ENCODE measurements at regions not wholly inside any gene's neighbourhood (a gene's known extent, or its start where the extent isn't known, plus 50 kb on each side); places are given as distances from the start of the nearest gene placed in this dataset.

- Histone ChIP-seq H3K4me3 (ENCODE audit: low read depth in 1 of 2, low read length in 2 of 2) (no peak overlapping the region), H3K9me3 (ENCODE audit: control insufficient read depth in 1 of 2, low read length in 2 of 2) (no peaks in the 10 kb centered on the region), H3K27me3 (ENCODE audit: low read depth, low read length) (no peaks in the 10 kb centered on the region), H3K27ac (ENCODE audit: low read length) (no peak overlapping the region), H3K36me3 (ENCODE audit: control insufficient read depth in 1 of 2, insufficient read depth in 2 of 2, low read length in 2 of 2) (no peaks in the 10 kb centered on the region), H3K4me1 (ENCODE audit: control insufficient read depth in 1 of 2, insufficient read depth in 2 of 2, low read length in 2 of 2) (no peaks in the 10 kb centered on the region)
Measured at GRCh38 chr2:7711167-7711566, 794.0 kb downstream of the RNF144A start.

DNA sequence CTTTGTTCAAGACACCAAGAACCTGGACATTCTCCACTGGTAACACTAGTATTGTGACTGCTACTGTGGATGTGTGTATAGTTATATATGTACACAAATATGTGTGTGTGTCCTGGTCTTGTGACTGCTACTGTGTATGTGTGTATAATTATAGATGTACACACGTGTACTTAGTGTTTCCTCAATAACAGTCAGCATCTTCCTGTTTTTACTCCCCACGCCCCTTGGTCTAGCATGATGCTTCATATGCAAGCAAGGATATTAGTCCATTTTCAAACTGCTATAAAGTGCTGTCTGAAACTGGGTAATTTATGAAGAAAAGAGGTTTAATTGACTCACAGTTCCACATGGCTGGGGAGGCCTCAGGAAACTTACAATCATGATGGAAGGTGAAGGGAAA lies 802.7 kb downstream of the RNF144A start:
- H3K36me3 ChIP-seq (ENCODE audit: control insufficient read depth in 1 of 2, insufficient read depth in 2 of 2, low read length in 2 of 2), result no peaks in the 10 kb centered on the region
- H3K27ac ChIP-seq (ENCODE audit: low read length), result no peak overlapping the region
- no peaks in the 10 kb centered on the region for H3K9me3 ChIP-seq (ENCODE audit: control insufficient read depth in 1 of 2, low read length in 2 of 2)
- H3K4me1 ChIP-seq (ENCODE audit: control insufficient read depth in 1 of 2, insufficient read depth in 2 of 2, low read length in 2 of 2), result no peaks in the 10 kb centered on the region
- H3K27me3 ChIP-seq (ENCODE audit: low read depth, low read length), result no peaks in the 10 kb centered on the region
- no peak overlapping the region for H3K4me3 ChIP-seq (ENCODE audit: low read depth in 1 of 2, low read length in 2 of 2)

GRCh38 chr2:7721413-7721995 lies 804.3 kb downstream of the RNF144A start:
- Histone ChIP-seq H3K27ac (ENCODE audit: low read length) (no peak overlapping the region), H3K4me1 (ENCODE audit: control insufficient read depth in 1 of 2, insufficient read depth in 2 of 2, low read length in 2 of 2) (peaks cover 0 to 9% of the 10 kb centered on the region in 2 donors), H3K4me3 (ENCODE audit: low read depth in 1 of 2, low read length in 2 of 2) (no peak overlapping the region), H3K9me3 (ENCODE audit: control insufficient read depth in 1 of 2, low read length in 2 of 2) (no peaks in the 10 kb centered on the region), H3K36me3 (ENCODE audit: control insufficient read depth in 1 of 2, insufficient read depth in 2 of 2, low read length in 2 of 2) (no peaks in the 10 kb centered on the region), H3K27me3 (ENCODE audit: low read depth, low read length) (no peaks in the 10 kb centered on the region)

DNA sequence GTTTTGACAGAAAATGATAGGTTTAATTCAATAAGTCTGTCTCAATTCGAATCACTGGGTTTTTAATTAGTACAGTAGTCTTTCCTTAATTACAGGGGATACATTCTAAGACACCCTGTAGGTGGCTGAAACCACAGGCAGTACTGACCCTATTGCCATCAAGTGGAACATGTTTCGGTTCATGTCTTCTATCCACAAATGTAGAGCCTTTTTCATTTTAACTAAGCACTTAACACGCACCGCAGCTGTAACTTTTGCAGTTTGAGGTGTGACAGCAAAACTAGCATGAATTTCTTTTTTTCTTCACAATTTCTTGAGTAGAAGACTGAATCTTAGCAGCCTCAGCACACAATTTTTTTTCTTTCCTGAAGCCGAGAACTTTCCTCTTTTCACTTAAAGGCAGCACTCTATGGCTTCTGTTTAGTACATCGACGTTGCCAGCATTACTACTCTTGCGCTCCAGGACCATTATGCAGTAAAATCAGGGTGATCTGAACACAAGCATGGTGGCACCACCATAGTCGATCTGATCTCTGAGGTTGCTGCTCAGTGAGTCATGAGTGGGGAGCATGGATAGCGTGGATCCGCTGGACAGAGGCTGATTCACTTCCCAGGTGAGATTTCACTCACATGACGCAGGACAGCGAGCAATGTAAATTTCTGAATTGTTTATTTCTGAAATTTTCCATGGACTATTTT lies 805.1 kb downstream of the RNF144A start:
- no peaks in the 10 kb centered on the region for H3K36me3 ChIP-seq (ENCODE audit: control insufficient read depth in 1 of 2, insufficient read depth in 2 of 2, low read length in 2 of 2)
- H3K27ac ChIP-seq (ENCODE audit: low read length), result no peak overlapping the region
- peaks cover 0 to 9% of the 10 kb centered on the region in 2 donors for H3K4me1 ChIP-seq (ENCODE audit: control insufficient read depth in 1 of 2, insufficient read depth in 2 of 2, low read length in 2 of 2)
- H3K9me3 ChIP-seq (ENCODE audit: control insufficient read depth in 1 of 2, low read length in 2 of 2), result no peaks in the 10 kb centered on the region
- no peaks in the 10 kb centered on the region for H3K27me3 ChIP-seq (ENCODE audit: low read depth, low read length)
- H3K4me3 ChIP-seq (ENCODE audit: low read depth in 1 of 2, low read length in 2 of 2), result no peak overlapping the region

- Histone ChIP-seq H3K27me3 (ENCODE audit: low read depth, low read length) (no peaks in the 10 kb centered on the region), H3K9me3 (ENCODE audit: control insufficient read depth in 1 of 2, low read length in 2 of 2) (no peaks in the 10 kb centered on the region), H3K4me1 (ENCODE audit: control insufficient read depth in 1 of 2, insufficient read depth in 2 of 2, low read length in 2 of 2) (peaks cover 0 to 9% of the 10 kb centered on the region in 2 donors), H3K27ac (ENCODE audit: low read length) (no peak overlapping the region), H3K36me3 (ENCODE audit: control insufficient read depth in 1 of 2, insufficient read depth in 2 of 2, low read length in 2 of 2) (no peaks in the 10 kb centered on the region), H3K4me3 (ENCODE audit: low read depth in 1 of 2, low read length in 2 of 2) (no peak overlapping the region)
Measured at GRCh38 chr2:7724336-7724735, 807.1 kb downstream of the RNF144A start.

DNA sequence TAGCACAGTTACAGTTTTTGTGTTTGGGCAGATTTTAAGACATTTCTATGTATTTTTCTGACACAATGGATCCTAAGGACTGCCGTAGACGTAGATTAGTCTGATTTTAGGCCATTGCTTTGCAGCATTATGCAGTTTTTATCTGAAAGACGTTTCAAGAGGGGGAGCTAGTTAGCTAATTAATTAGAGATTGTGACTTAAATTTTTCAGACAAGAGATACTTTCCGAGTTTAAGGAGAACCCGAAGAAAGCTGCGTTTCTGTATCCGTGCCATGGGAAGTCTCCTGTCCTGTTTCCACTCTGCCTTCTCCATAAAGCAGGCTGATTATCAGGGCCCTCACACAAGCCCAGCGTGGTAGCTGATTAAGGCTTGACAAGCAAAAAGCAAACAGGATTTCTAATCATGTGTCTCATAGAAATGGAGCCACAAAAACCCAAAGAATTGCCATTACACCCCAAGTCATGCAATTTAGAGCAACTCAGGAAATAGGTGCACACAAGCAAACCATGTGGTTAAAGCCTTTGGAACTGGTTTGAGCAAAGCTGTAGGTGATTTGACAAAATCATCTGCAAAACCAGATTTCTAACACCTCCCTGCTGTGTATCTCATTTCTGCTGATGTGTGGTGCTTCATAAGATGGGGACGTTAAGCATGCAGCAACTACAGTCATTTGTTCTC lies 808.1 kb downstream of the RNF144A start:
- H3K9me3 ChIP-seq (ENCODE audit: control insufficient read depth in 1 of 2, low read length in 2 of 2), result no peaks in the 10 kb centered on the region
- H3K27ac ChIP-seq (ENCODE audit: low read length), result no peak overlapping the region
- no peaks in the 10 kb centered on the region for H3K27me3 ChIP-seq (ENCODE audit: low read depth, low read length)
- no peaks in the 10 kb centered on the region for H3K36me3 ChIP-seq (ENCODE audit: control insufficient read depth in 1 of 2, insufficient read depth in 2 of 2, low read length in 2 of 2)
- H3K4me1 ChIP-seq (ENCODE audit: control insufficient read depth in 1 of 2, insufficient read depth in 2 of 2, low read length in 2 of 2), result peaks cover 0 to 9% of the 10 kb centered on the region in 2 donors
- no peak overlapping the region for H3K4me3 ChIP-seq (ENCODE audit: low read depth in 1 of 2, low read length in 2 of 2)

GRCh38 chr2:7725850-7726242 lies 808.6 kb downstream of the RNF144A start:
- Histone ChIP-seq H3K9me3 (ENCODE audit: control insufficient read depth in 1 of 2, low read length in 2 of 2) (no peaks in the 10 kb centered on the region), H3K4me3 (ENCODE audit: low read depth in 1 of 2, low read length in 2 of 2) (no peak overlapping the region), H3K27me3 (ENCODE audit: low read depth, low read length) (no peaks in the 10 kb centered on the region), H3K36me3 (ENCODE audit: control insufficient read depth in 1 of 2, insufficient read depth in 2 of 2, low read length in 2 of 2) (no peaks in the 10 kb centered on the region), H3K4me1 (ENCODE audit: control insufficient read depth in 1 of 2, insufficient read depth in 2 of 2, low read length in 2 of 2) (peaks cover 0 to 9% of the 10 kb centered on the region in 2 donors), H3K27ac (ENCODE audit: low read length) (no peak overlapping the region)

- Histone ChIP-seq H3K9me3 (ENCODE audit: control insufficient read depth in 1 of 2, low read length in 2 of 2) (no peaks in the 10 kb centered on the region), H3K27ac (ENCODE audit: low read length) (peak overlapping the region; percentile 24), H3K4me1 (ENCODE audit: control insufficient read depth in 1 of 2, insufficient read depth in 2 of 2, low read length in 2 of 2) (peaks cover 0 to 9% of the 10 kb centered on the region in 2 donors), H3K27me3 (ENCODE audit: low read depth, low read length) (no peaks in the 10 kb centered on the region), H3K4me3 (ENCODE audit: low read depth in 1 of 2, low read length in 2 of 2) (no peak overlapping the region), H3K36me3 (ENCODE audit: control insufficient read depth in 1 of 2, insufficient read depth in 2 of 2, low read length in 2 of 2) (no peaks in the 10 kb centered on the region)
Measured at GRCh38 chr2:7726989-7727388, 809.8 kb downstream of the RNF144A start.

- peaks cover 0 to 9% of the 10 kb centered on the region in 2 donors for H3K4me1 ChIP-seq (ENCODE audit: control insufficient read depth in 1 of 2, insufficient read depth in 2 of 2, low read length in 2 of 2)
- H3K4me3 ChIP-seq (ENCODE audit: low read depth in 1 of 2, low read length in 2 of 2), result no peak overlapping the region
- H3K27ac ChIP-seq (ENCODE audit: low read length), result no peak overlapping the region
- H3K27me3 ChIP-seq (ENCODE audit: low read depth, low read length), result no peaks in the 10 kb centered on the region
- no peaks in the 10 kb centered on the region for H3K9me3 ChIP-seq (ENCODE audit: control insufficient read depth in 1 of 2, low read length in 2 of 2)
- no peaks in the 10 kb centered on the region for H3K36me3 ChIP-seq (ENCODE audit: control insufficient read depth in 1 of 2, insufficient read depth in 2 of 2, low read length in 2 of 2)
Measured at GRCh38 chr2:7728388-7728787, 811.2 kb downstream of the RNF144A start.

GRCh38 chr2:7730449-7730848 lies 813.2 kb downstream of the RNF144A start:
- peaks cover 0 to 3% of the 10 kb centered on the region in 2 donors for H3K4me1 ChIP-seq (ENCODE audit: control insufficient read depth in 1 of 2, insufficient read depth in 2 of 2, low read length in 2 of 2)
- H3K9me3 ChIP-seq (ENCODE audit: control insufficient read depth in 1 of 2, low read length in 2 of 2), result no peaks in the 10 kb centered on the region
- H3K27me3 ChIP-seq (ENCODE audit: low read depth, low read length), result no peaks in the 10 kb centered on the region
- no peaks in the 10 kb centered on the region for H3K36me3 ChIP-seq (ENCODE audit: control insufficient read depth in 1 of 2, insufficient read depth in 2 of 2, low read length in 2 of 2)
- H3K27ac ChIP-seq (ENCODE audit: low read length), result no peak overlapping the region
- no peak overlapping the region for H3K4me3 ChIP-seq (ENCODE audit: low read depth in 1 of 2, low read length in 2 of 2)

DNA sequence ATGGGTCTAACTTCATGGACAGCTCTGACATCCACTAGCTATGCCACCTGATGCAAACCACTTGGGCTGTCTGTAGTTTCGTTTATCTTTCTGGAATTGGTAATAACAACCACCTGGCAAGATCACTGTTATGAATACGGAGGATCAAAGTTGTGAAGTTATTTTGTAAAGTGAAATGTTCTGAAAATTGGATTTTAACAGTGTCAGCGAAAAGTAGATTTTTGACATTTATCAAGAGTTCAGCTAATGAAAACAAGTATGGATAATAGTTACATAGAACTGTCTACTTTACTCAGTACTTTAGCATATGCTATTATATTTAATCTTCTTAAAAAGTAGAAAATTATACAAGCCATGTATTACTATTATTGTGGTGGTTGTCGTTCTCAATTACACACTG lies 813.8 kb downstream of the RNF144A start:
- no peak overlapping the region for H3K27ac ChIP-seq (ENCODE audit: low read length)
- H3K9me3 ChIP-seq (ENCODE audit: control insufficient read depth in 1 of 2, low read length in 2 of 2), result no peaks in the 10 kb centered on the region
- H3K27me3 ChIP-seq (ENCODE audit: low read depth, low read length), result no peaks in the 10 kb centered on the region
- no peak overlapping the region for H3K4me3 ChIP-seq (ENCODE audit: low read depth in 1 of 2, low read length in 2 of 2)
- H3K36me3 ChIP-seq (ENCODE audit: control insufficient read depth in 1 of 2, insufficient read depth in 2 of 2, low read length in 2 of 2), result no peaks in the 10 kb centered on the region
- H3K4me1 ChIP-seq (ENCODE audit: control insufficient read depth in 1 of 2, insufficient read depth in 2 of 2, low read length in 2 of 2), result no peaks in the 10 kb centered on the region

Data from muscle layer of duodenum (tissue), 2 donors.